ENCODE measurements at regions not wholly inside any gene's neighbourhood (a gene's known extent, or its start where the extent isn't known, plus 50 kb on each side); places are given as distances from the start of the nearest gene placed in this dataset.

DNA sequence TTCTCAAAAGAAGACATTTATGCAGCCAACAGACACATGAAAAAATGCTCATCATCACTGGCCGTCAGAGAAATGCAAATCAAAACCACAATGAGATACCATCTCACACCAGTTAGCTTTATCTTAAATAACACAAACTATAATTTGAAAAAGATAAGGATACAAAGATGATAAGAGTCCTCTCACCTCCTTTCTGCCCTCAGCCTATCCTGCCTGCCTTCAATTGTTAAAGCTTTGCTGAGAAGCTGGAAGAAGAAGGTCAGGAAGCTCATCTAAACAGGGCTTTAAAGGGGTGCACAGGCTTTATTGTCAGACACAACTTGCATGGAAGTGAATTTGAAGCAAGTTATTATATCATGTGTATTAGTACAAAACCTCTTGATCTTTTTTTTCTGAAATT, 676.3 kb upstream of the GOT2 start:
- TF ChIP-seq YY1 (IDR thresholded peaks at IDR 0.05; ENCODE audit: low read depth) (no peak), FOXM1 (IDR thresholded peaks at IDR 0.05; ENCODE audit: borderline replicate concordance, low read depth) (no peak), CEBPB (IDR thresholded peaks at IDR 0.05) (no peak), EGR1 (IDR thresholded peaks at IDR 0.05) (no peak), ZBTB7A (IDR thresholded peaks at IDR 0.05; ENCODE audit: low read depth) (no peak), EP300 (IDR thresholded peaks at IDR 0.05; ENCODE audit: borderline replicate concordance) (no peak), TAF1 (IDR thresholded peaks at IDR 0.05; ENCODE audit: low read depth) (no peak), CREB1 (IDR thresholded peaks at IDR 0.05; ENCODE audit: low read depth) (no peak), TEAD4 (IDR thresholded peaks at IDR 0.05) (no peak), RAD21 (IDR thresholded peaks at IDR 0.05; ENCODE audit: low read depth) (no peak)
- TF ChIP-seq, protein P1, sequence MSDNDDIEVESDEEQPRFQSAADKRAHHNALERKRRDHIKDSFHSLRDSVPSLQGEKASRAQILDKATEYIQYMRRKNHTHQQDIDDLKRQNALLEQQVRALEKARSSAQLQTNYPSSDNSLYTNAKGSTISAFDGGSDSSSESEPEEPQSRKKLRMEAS (IDR thresholded peaks at IDR 0.05), result no peak
- TF ChIP-seq, protein P2, sequence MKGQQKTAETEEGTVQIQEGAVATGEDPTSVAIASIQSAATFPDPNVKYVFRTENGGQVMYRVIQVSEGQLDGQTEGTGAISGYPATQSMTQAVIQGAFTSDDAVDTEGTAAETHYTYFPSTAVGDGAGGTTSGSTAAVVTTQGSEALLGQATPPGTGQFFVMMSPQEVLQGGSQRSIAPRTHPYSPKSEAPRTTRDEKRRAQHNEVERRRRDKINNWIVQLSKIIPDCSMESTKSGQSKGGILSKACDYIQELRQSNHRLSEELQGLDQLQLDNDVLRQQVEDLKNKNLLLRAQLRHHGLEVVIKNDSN (IDR thresholded peaks at IDR 0.05), result no peak

DNA sequence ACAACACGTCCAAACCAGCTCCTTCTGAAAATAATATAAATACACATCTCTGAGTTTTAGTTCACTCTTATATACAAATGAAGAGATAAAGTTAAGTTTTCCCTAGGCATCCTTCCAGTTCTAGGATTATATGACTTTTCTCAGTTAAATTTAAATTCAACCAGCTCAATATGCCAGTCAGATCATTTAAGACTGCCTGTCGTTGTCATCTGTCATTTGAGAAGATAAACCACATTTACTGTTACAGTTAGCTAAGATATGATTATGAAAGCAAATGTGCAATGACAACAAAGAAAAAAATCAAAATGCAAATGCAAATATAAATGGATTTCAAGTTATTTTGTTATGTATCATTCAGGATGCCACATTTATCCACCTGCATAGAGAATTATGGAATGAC, 671.7 kb upstream of the GOT2 start:
- TF ChIP-seq TEAD4 (IDR thresholded peaks at IDR 0.05) (no peak), EGR1 (IDR thresholded peaks at IDR 0.05) (no peak), NFIC (IDR thresholded peaks at IDR 0.05) (no peak), RAD21 (IDR thresholded peaks at IDR 0.05; ENCODE audit: low read depth) (no peak), ZBTB7A (IDR thresholded peaks at IDR 0.05; ENCODE audit: low read depth) (no peak)
- TF ChIP-seq, protein P3, sequence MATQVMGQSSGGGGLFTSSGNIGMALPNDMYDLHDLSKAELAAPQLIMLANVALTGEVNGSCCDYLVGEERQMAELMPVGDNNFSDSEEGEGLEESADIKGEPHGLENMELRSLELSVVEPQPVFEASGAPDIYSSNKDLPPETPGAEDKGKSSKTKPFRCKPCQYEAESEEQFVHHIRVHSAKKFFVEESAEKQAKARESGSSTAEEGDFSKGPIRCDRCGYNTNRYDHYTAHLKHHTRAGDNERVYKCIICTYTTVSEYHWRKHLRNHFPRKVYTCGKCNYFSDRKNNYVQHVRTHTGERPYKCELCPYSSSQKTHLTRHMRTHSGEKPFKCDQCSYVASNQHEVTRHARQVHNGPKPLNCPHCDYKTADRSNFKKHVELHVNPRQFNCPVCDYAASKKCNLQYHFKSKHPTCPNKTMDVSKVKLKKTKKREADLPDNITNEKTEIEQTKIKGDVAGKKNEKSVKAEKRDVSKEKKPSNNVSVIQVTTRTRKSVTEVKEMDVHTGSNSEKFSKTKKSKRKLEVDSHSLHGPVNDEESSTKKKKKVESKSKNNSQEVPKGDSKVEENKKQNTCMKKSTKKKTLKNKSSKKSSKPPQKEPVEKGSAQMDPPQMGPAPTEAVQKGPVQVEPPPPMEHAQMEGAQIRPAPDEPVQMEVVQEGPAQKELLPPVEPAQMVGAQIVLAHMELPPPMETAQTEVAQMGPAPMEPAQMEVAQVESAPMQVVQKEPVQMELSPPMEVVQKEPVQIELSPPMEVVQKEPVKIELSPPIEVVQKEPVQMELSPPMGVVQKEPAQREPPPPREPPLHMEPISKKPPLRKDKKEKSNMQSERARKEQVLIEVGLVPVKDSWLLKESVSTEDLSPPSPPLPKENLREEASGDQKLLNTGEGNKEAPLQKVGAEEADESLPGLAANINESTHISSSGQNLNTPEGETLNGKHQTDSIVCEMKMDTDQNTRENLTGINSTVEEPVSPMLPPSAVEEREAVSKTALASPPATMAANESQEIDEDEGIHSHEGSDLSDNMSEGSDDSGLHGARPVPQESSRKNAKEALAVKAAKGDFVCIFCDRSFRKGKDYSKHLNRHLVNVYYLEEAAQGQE (IDR thresholded peaks at IDR 0.05; ENCODE audit: low read depth), result no peak

DNA sequence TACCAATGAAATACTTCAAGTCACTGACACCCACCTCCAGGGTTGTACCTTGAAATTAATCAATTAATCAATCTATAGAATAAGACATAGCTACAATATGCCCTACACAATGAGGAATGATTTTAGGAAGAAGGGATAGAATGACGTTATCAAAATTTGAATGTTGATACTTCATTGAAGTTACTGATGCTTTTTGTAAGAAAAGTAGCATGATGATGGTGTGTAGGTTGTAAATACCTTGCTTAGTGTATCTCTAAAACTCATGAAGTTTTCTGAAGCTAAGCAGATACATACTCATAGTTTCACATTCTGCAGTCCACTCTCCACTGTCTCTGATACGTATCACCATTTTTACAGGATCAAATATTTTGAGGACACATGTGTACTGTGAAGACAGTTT, 670.4 kb upstream of the GOT2 start:
- TF ChIP-seq EGR1 (IDR thresholded peaks at IDR 0.05) (no peak), RAD21 (IDR thresholded peaks at IDR 0.05; ENCODE audit: low read depth) (no peak), TCF12 (IDR thresholded peaks at IDR 0.05; ENCODE audit: low read depth) (no peak), FOXM1 (IDR thresholded peaks at IDR 0.05; ENCODE audit: borderline replicate concordance, low read depth) (no peak), NFIC (IDR thresholded peaks at IDR 0.05) (no peak), CREB1 (IDR thresholded peaks at IDR 0.05; ENCODE audit: low read depth) (no peak), ZBTB7A (IDR thresholded peaks at IDR 0.05; ENCODE audit: low read depth) (no peak), TAF1 (IDR thresholded peaks at IDR 0.05; ENCODE audit: low read depth) (no peak)
- TF ChIP-seq, protein P2 (IDR thresholded peaks at IDR 0.05), result no peak

DNA sequence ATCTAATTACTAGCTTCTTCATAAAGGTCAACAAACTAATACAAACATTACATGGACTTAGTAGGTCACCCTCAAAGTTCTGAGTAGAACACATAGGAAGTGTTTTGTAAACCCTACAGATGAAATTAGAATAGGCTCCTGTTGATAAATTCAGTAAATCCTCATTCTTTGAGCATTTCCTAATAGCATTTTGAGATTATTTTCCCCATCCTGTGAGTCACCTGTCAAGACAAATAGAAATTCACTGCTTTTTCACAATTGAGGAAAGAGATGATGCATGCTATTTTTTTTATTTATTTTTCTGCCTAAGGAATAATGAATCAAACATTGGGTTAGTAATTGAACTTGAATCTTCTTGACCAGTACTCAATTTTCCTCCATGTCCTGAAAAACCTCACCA, 666.7 kb upstream of the GOT2 start:
- TF ChIP-seq TAF1 (IDR thresholded peaks at IDR 0.05; ENCODE audit: low read depth) (no peak), TCF12 (IDR thresholded peaks at IDR 0.05; ENCODE audit: low read depth) (no peak), YY1 (IDR thresholded peaks at IDR 0.05; ENCODE audit: low read depth) (no peak), EP300 (IDR thresholded peaks at IDR 0.05; ENCODE audit: borderline replicate concordance) (no peak), CREB1 (IDR thresholded peaks at IDR 0.05; ENCODE audit: low read depth) (no peak), RAD21 (IDR thresholded peaks at IDR 0.05; ENCODE audit: low read depth) (no peak), ZBTB7A (IDR thresholded peaks at IDR 0.05; ENCODE audit: low read depth) (no peak), FOXM1 (IDR thresholded peaks at IDR 0.05; ENCODE audit: borderline replicate concordance, low read depth) (no peak), CEBPB (IDR thresholded peaks at IDR 0.05) (no peak), NFIC (IDR thresholded peaks at IDR 0.05) (no peak), EGR1 (IDR thresholded peaks at IDR 0.05) (no peak), TEAD4 (IDR thresholded peaks at IDR 0.05) (no peak)
- TF ChIP-seq, protein P1 (IDR thresholded peaks at IDR 0.05), result no peak
- TF ChIP-seq, protein P3 (IDR thresholded peaks at IDR 0.05; ENCODE audit: low read depth), result no peak
- TF ChIP-seq, protein P2 (IDR thresholded peaks at IDR 0.05), result no peak

DNA sequence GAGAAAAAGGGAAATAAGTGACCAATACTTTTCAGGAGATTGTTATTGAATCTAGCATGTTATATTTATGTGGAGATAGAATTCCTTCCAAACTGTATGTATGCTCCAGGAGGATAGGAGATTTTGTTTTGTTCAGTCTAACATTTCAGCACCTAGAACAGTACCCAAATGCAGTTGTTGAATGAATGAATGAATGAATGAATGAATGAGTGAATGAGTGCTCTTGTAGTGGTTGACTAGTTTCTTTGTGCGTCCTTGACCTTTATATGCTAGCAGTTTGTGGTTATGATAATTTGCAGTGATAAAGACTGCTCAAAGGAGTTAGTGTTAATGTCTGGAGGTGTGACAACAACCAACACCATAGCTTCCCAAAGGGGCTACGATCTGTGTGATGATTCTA, 663.5 kb upstream of the GOT2 start:
- TF ChIP-seq YY1 (IDR thresholded peaks at IDR 0.05; ENCODE audit: low read depth), result no peak
- TF ChIP-seq, protein P2 (IDR thresholded peaks at IDR 0.05), result no peak
- TF ChIP-seq ZBTB7A (IDR thresholded peaks at IDR 0.05; ENCODE audit: low read depth), result no peak
- TF ChIP-seq EGR1 (IDR thresholded peaks at IDR 0.05), result no peak
- TF ChIP-seq, protein P1 (IDR thresholded peaks at IDR 0.05), result no peak
- TF ChIP-seq TEAD4 (IDR thresholded peaks at IDR 0.05), result no peak
- TF ChIP-seq TAF1 (IDR thresholded peaks at IDR 0.05; ENCODE audit: low read depth), result no peak
- no peak for TF ChIP-seq CREB1 (IDR thresholded peaks at IDR 0.05; ENCODE audit: low read depth)
- TF ChIP-seq CEBPB (IDR thresholded peaks at IDR 0.05), result no peak
- TF ChIP-seq RAD21 (IDR thresholded peaks at IDR 0.05; ENCODE audit: low read depth), result no peak
- TF ChIP-seq FOXM1 (IDR thresholded peaks at IDR 0.05; ENCODE audit: borderline replicate concordance, low read depth), result no peak
- TF ChIP-seq EP300 (IDR thresholded peaks at IDR 0.05; ENCODE audit: borderline replicate concordance), result no peak
- TF ChIP-seq, protein P3 (IDR thresholded peaks at IDR 0.05; ENCODE audit: low read depth), result no peak
- TF ChIP-seq NFIC (IDR thresholded peaks at IDR 0.05), result no peak
- no peak for TF ChIP-seq TCF12 (IDR thresholded peaks at IDR 0.05; ENCODE audit: low read depth)
